Neural progenitor cell (in vitro differentiated cells): ENCODE measurements at regions not wholly inside any gene's neighbourhood (a gene's known extent, or its start where the extent isn't known, plus 50 kb on each side); places are given as distances from the start of the nearest gene placed in this dataset.

Source experiments
- DNase-seq: peaks from one replicate; pipeline ENCODE4 v3.0.0-alpha.2; 2016; ENCODE audit warnings: low spot score
- H2AFZ ChIP-seq: fragments of 200-600 bp; sonication (generic); replicated peaks from 2 replicates; pipeline ENCODE4 v1.6.1; 2016; ENCODE audit warnings: antibody characterized with exemption
- H3F3A ChIP-seq: fragments of 200-600 bp; sonication (generic); 2 replicates; pipeline ENCODE4 v1.6.1; 2016; ENCODE audit warnings: antibody characterized with exemption, low read depth
- H3K27ac ChIP-seq: fragments of 200-600 bp; sonication (generic); 2 replicates; pipeline ENCODE4 v1.5.1; 2016; ENCODE audit warnings: mild to moderate bottlenecking
- H3K27me3 ChIP-seq: fragments of 200-600 bp; sonication (generic); 2 replicates; pipeline ENCODE4 v1.6.1; 2016; ENCODE audit warnings: mild to moderate bottlenecking, moderate library complexity
- H3K36me3 ChIP-seq: fragments of 200-600 bp; sonication (generic); 2 replicates; pipeline ENCODE4 v1.5.1; 2016
- H3K4me1 ChIP-seq: fragments of 200-600 bp; sonication (generic); 2 replicates; pipeline ENCODE4 v1.6.1; 2016; ENCODE audit warnings: mixed run types
- H3K4me2 ChIP-seq: fragments of 200-600 bp; sonication (generic); 2 replicates; pipeline ENCODE4 v1.6.1; 2016
- H3K4me3 ChIP-seq: fragments of 200-600 bp; sonication (generic); 2 replicates; pipeline ENCODE4 v1.5.1; 2016
- H3K79me2 ChIP-seq: fragments of 200-600 bp; sonication (generic); 2 replicates; pipeline ENCODE4 v1.6.1; 2016; ENCODE audit warnings: low read depth
- H3K9ac ChIP-seq: fragments of 200-600 bp; sonication (generic); 2 replicates; pipeline ENCODE4 v1.6.1; 2016
- H3K9me3 ChIP-seq: fragments of 200-600 bp; sonication (generic); 2 replicates; pipeline ENCODE4 v1.5.1; 2016; ENCODE audit warnings: low read depth
- H4K20me1 ChIP-seq: fragments of 200-600 bp; sonication (generic); 2 replicates; pipeline ENCODE4 v1.6.1; 2016; ENCODE audit warnings: low read depth
- H3K27ac Mint-ChIP-seq: 3 replicates; pipeline ENCODE4 v1.8.0; 2021; ENCODE audit warnings: mixed read lengths
- H3K27me3 Mint-ChIP-seq: 2 replicates; pipeline ENCODE4 v1.8.0; 2022; ENCODE audit warnings: low read depth, mild to moderate bottlenecking, inconsistent platforms, moderate library complexity, mixed read lengths; ENCODE audit not compliant: insufficient read depth
- H3K36me3 Mint-ChIP-seq: 3 replicates; pipeline ENCODE4 v1.8.0; 2021; ENCODE audit warnings: mixed read lengths
- H3K4me1 Mint-ChIP-seq: 3 replicates; pipeline ENCODE4 v1.8.0; 2021; ENCODE audit warnings: mixed read lengths
- H3K4me3 Mint-ChIP-seq: 3 replicates; pipeline ENCODE4 v1.8.0; 2021; ENCODE audit warnings: mild to moderate bottlenecking, moderate library complexity, mixed read lengths
- H3K9me3 Mint-ChIP-seq: 3 replicates; pipeline ENCODE4 v1.8.0; 2020; ENCODE audit warnings: mixed read lengths
- EZH2 ChIP-seq: fragments of 200-600 bp; sonication (generic); IDR thresholded peaks from 2 replicates; pipeline ENCODE4 v1.6.1; 2017; ENCODE audit warnings: antibody characterized with exemption, mild to moderate bottlenecking, moderate library complexity
- EZH2phosphoT487 ChIP-seq: fragments of 200-600 bp; sonication (generic); IDR thresholded peaks from 2 replicates; pipeline ENCODE4 v1.6.1; 2017; ENCODE audit warnings: antibody characterized with exemption
- TF ChIP-seq, protein P1 (sequence below): fragments of 200-600 bp; sonication (generic); IDR thresholded peaks from 2 replicates; pipeline ENCODE4 v1.5.1; 2017; ENCODE audit warnings: antibody characterized with exemption, mild to moderate bottlenecking

DNA sequence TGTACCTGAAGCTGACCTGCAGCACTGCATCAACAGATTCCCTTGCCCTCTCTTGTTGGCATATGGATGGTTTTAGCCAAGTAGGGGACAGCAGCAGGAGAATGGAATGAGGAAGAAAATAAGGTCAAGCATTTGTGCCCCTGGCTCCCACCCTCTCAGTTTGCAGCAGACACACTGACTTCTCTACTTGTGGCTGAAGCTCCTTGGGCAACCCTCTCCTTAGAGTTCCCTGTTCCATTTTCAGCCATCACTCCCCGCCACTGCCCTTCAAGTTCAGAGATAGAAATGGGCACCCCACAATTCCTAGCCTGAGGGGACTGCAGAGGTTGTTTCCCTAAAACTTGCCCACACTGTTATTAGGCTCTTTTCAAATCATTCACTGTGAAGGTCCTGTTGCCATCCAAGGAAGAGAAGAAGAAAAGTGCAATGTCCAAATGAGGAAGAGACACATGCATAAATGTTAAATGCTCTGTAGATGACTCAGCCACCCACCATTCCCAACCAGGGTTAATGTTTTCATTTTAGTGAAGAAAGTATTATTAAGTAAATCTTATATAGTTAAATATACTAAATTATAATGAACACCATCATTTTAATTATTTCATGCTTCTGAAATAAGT is 295.9 kb upstream of the UBE2E2 start:
- Histone ChIP-seq H3K27ac (no peak overlapping the region), H3F3A (no peaks in the 10 kb centered on the region), H2AFZ (peak overlapping the region; percentile 26), H3K4me2 (no peak overlapping the region), H3K79me2 (no peaks in the 10 kb centered on the region), H3K27me3 (no peaks in the 10 kb centered on the region), H3K9me3 (no peaks in the 10 kb centered on the region), H3K4me3 (no peak overlapping the region), H3K9ac (no peak overlapping the region), H4K20me1 (no peaks in the 10 kb centered on the region), H3K36me3 (no peaks in the 10 kb centered on the region), H3K4me1 (no peaks in the 10 kb centered on the region)
- TF ChIP-seq, protein P1, sequence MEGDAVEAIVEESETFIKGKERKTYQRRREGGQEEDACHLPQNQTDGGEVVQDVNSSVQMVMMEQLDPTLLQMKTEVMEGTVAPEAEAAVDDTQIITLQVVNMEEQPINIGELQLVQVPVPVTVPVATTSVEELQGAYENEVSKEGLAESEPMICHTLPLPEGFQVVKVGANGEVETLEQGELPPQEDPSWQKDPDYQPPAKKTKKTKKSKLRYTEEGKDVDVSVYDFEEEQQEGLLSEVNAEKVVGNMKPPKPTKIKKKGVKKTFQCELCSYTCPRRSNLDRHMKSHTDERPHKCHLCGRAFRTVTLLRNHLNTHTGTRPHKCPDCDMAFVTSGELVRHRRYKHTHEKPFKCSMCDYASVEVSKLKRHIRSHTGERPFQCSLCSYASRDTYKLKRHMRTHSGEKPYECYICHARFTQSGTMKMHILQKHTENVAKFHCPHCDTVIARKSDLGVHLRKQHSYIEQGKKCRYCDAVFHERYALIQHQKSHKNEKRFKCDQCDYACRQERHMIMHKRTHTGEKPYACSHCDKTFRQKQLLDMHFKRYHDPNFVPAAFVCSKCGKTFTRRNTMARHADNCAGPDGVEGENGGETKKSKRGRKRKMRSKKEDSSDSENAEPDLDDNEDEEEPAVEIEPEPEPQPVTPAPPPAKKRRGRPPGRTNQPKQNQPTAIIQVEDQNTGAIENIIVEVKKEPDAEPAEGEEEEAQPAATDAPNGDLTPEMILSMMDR: no peak
- no peak for TF ChIP-seq EZH2
- no peak for TF ChIP-seq EZH2phosphoT487
- no peak for DNase-seq
- Mint-ChIP-seq H3K36me3 (no peaks in the 10 kb centered on the region), H3K27me3 (peaks cover 5% of the 10 kb centered on the region), H3K4me1 (no peaks in the 10 kb centered on the region), H3K4me3 (no peak overlapping the region), H3K27ac (no peak overlapping the region), H3K9me3 (no peaks in the 10 kb centered on the region)

DNA sequence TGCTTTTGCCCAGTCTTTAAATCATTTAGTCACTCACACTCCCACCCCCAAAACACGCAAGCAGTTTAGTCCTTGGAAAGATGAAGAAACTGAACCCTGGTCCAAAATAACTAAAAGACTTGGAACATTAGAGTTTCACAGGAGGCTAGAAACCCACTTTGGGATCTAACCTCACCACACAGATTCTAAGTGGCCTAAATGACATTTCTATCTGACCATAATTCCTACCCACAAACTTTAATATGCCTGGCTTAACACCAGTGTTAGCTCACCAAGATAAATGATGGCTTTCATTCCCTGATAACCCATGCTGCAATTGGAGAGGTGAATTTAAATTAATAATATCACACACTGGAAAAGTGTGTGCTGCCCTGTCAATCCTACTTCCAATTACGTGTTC is 295.3 kb upstream of the UBE2E2 start:
- H2AFZ ChIP-seq: no peak overlapping the region
- no peak overlapping the region for H3K4me3 ChIP-seq
- no peaks in the 10 kb centered on the region for H3K79me2 ChIP-seq
- Mint-ChIP-seq H3K4me3 (no peak overlapping the region), H3K4me1 (no peaks in the 10 kb centered on the region), H3K27ac (no peak overlapping the region), H3K9me3 (no peaks in the 10 kb centered on the region), H3K27me3 (peaks cover 2% of the 10 kb centered on the region), H3K36me3 (no peaks in the 10 kb centered on the region)
- H3K9ac ChIP-seq: no peak overlapping the region
- DNase-seq: no peak
- no peaks in the 10 kb centered on the region for H3K36me3 ChIP-seq
- H3K27me3 ChIP-seq: no peaks in the 10 kb centered on the region
- no peaks in the 10 kb centered on the region for H3K9me3 ChIP-seq
- no peaks in the 10 kb centered on the region for H3F3A ChIP-seq
- H3K27ac ChIP-seq: no peak overlapping the region
- no peak overlapping the region for H3K4me2 ChIP-seq
- no peak for TF ChIP-seq EZH2phosphoT487
- TF ChIP-seq EZH2: no peak
- TF ChIP-seq, protein P1: no peak
- no peaks in the 10 kb centered on the region for H3K4me1 ChIP-seq
- H4K20me1 ChIP-seq: no peaks in the 10 kb centered on the region

DNA sequence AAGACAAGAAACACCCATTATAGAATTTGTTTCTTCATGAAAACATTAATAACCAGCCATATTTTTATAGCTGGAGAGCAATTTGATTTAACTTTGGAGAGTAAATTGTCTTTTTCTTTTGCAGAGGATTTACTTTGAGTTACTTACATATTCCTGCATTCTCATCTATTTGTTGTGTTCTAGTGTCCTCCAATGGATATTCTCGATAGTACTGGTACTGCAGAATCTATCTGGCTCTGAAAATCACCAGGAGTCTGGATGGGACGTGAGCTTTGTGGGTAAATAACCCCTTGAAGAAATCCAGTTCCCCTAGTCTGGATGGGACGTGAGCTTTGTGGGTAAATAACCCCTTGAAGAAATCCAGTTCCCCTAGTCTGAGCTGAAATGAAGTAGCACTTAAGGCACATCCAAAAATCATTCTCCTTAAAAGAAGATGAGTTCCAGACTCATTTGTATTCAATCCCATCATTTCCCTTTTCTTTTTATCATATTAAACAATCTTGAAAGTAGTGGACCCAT is 294.1 kb upstream of the UBE2E2 start:
- H3K4me3 ChIP-seq: no peak overlapping the region
- H3K79me2 ChIP-seq: no peaks in the 10 kb centered on the region
- no peaks in the 10 kb centered on the region for H3F3A ChIP-seq
- no peak overlapping the region for H3K27ac Mint-ChIP-seq
- TF ChIP-seq, protein P1: peak; percentile 42
- TF ChIP-seq EZH2phosphoT487 (no peak), EZH2 (no peak)
- no peaks in the 10 kb centered on the region for H3K9me3 Mint-ChIP-seq
- H3K27ac ChIP-seq: no peak overlapping the region
- no peaks in the 10 kb centered on the region for H3K4me1 Mint-ChIP-seq
- H3K36me3 Mint-ChIP-seq: no peaks in the 10 kb centered on the region
- H4K20me1 ChIP-seq: no peaks in the 10 kb centered on the region
- no peaks in the 10 kb centered on the region for H3K27me3 ChIP-seq
- H3K27me3 Mint-ChIP-seq: peaks cover 2% of the 10 kb centered on the region
- H2AFZ ChIP-seq: no peak overlapping the region
- no peak overlapping the region for H3K4me3 Mint-ChIP-seq
- H3K9ac ChIP-seq: no peak overlapping the region
- H3K36me3 ChIP-seq: no peaks in the 10 kb centered on the region
- no peak for DNase-seq
- no peaks in the 10 kb centered on the region for H3K4me1 ChIP-seq
- no peaks in the 10 kb centered on the region for H3K9me3 ChIP-seq
- H3K4me2 ChIP-seq: no peak overlapping the region
